HG03039 (cell line): ENCODE measurements at regions not wholly inside any gene's neighbourhood (a gene's known extent, or its start where the extent isn't known, plus 50 kb on each side); places are given as distances from the start of the nearest gene placed in this dataset.
"Not testable (repeated sequence)": the region's sequence is repeated elsewhere in the genome, so short reads cannot be mapped to it uniquely, and the experiment has no call there.

Experiments used
- ATAC-seq: cut with Tn5 transposase; IDR thresholded peaks from one replicate; pipeline ENCODE4 v1.9.1; 2021; ENCODE audit warnings: mild to moderate bottlenecking, moderate library complexity; ENCODE audit not compliant: unreplicated experiment

GRCh38 chr12:68539615-68539952 is 71.1 kb upstream of the RAP1B start:
- no peak for ATAC-seq

- not testable (repeated sequence) for ATAC-seq
These were observed 69.9 kb upstream of the RAP1B start for GRCh38 chr12:68540768-68541167.

GRCh38 chr12:68547318-68547717 is 63.4 kb upstream of the RAP1B start:
- not testable (repeated sequence) for ATAC-seq

GRCh38 chr12:68552605-68553195 is 58.0 kb upstream of the RAP1B start:
- not testable (repeated sequence) for ATAC-seq

GRCh38 chr12:68557011-68557730 is 53.5 kb upstream of the RAP1B start:
- ATAC-seq, result no peak

GRCh38 chr12:68559246-68559645 is 51.5 kb upstream of the RAP1B start:
- no peak for ATAC-seq

GRCh38 chr12:68559984-68560850 is 50.5 kb upstream of the RAP1B start:
- no peak for ATAC-seq

GRCh38 chr12:68560851-68561422 is 49.8 kb upstream of the RAP1B start:
- no peak for ATAC-seq
